ENCODE measurements at regions not wholly inside any gene's neighbourhood (a gene's known extent, or its start where the extent isn't known, plus 50 kb on each side); places are given as distances from the start of the nearest gene placed in this dataset.
"Not testable (repeated sequence)": the region's sequence is repeated elsewhere in the genome, so short reads cannot be mapped to it uniquely, and the experiment has no call there.

DNA sequence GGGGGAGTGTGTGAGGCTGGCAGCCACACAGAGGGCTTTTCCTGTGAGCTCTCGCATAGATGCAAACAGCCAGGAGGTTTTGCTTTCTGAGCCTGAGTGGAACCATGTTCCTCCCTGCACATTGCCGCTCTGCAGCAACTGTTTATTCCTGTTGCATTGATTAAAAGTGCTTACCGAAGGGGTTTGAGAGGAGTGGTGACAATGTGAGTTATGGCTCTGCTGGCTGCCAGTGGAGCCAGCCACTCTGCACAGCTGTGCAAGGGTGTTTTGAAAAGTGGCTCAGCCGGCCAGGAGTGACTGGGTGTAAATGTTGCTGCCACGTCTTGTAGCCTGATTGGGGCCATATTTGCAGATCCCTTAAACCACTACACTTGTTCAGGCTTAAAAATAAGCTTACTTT is 114.9 kb upstream of the EEF2KMT start:
- not testable (repeated sequence) for DNase-seq

DNA sequence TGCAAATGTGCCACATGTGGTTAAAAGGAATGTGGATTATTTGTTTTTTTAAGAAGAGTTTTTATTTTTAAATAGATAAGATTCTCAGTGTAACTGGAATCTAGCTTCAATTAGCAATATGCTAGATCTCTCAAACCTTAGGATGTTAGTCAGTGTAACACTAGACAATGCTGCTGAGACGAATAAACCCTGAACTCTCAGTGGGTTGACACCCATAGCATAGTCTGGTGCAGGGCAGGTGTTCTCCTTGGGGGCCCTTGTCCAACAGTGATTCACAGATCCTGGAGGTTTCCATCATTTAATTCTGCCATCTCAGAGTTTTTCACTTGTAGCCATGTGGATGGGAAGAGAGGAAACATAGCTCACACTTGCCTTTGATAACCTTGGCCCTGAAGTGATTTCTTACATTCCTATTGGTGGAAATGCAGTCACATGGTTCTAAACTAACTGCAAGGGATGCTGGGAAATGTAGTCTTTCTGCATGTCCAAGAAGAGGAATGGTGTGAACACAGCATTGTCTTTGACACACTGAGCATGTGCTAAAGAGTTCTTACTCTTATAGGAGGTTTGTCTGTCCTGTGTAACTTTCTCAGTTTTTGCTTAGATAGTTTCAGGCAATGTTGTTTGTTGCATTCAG is 110.4 kb upstream of the EEF2KMT start:
- DNase-seq: not testable (repeated sequence)

DNA sequence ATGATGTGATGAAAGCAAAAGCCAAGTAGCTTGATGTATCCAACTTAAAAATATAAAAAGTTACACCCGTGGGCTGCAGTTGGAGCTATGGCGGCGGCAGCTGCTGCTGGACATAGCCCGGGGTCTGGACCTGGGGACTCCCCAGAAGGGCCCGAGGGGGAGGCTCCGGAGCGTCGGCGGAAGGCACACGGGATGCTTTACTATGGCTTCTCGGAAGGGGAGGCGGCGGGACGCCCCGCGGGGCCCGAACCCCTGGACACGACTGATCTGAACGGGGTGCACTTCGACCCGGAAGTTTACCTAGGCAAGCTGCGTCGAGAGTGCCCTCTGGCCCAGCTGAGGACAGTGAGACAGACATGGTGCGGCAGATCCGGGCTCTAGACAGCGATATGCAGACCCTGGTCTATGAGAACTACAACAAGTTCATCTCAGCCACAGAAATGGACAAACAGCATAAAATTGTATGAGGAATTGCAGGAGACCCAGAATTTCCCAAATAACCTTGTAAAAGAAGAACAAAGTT is 109.5 kb upstream of the EEF2KMT start:
- no peak for DNase-seq

DNA sequence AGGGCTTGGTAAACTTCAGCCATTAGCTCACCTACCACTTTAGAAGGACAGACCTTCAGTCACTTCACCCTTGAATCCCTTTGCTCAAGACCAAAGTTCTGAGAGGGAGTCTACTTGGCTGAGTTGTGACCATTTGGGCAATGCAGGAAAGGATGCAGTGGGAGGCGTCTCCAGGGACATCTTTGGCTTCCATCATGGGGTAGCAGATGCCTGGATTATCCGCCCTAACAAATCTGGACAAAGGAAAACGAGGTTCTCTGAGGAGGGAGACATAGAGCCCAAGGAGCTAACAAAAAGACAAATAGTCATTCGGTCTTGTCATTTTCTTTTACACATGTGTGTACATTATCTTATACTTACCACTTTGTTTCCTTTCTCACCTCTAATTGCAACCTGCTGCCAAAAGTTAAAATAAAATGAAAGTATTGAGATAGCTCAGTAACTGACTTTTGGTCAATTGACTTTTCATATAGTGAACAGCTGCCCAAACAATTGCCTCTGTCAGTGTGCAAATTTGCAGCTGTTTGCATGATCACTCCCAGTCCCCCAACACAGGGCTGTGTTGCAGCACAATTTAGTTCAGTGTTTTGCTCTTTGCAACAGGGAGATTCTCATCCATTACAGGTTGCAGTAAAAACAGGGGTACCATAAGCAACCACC is 108.9 kb upstream of the EEF2KMT start:
- DNase-seq: no peak

DNA sequence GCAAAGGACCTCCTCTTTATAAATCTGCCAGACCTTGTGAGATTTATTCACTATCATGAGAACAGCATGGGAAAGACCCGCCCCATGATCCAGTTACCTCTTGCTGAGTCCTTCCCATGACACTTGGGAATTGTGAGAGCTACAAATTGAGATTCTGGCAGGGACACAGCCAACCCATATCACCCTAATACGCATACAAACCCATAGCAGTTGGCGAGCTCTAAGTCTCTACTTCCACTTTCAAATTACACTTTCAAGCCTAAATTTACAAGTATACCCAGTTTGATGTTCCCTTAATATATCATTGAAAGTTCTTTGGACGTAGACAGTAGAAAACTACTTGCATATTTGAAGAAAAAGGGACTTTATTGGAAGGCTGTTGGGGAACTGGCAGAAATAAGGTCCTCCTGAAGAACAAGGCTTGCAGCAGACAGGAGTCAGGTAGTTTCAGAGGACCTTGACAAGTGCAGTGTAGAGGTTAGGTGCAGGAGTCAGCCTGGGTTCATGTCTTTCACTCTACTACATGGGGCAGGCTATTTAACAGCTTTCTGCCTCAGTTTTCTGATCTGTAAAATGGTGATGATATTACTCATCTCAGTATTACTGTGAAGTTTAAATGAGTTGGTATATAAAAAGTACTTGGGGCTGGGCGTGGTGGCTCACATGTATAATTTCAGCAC is 107.9 kb upstream of the EEF2KMT start:
- no peak for DNase-seq

DNA sequence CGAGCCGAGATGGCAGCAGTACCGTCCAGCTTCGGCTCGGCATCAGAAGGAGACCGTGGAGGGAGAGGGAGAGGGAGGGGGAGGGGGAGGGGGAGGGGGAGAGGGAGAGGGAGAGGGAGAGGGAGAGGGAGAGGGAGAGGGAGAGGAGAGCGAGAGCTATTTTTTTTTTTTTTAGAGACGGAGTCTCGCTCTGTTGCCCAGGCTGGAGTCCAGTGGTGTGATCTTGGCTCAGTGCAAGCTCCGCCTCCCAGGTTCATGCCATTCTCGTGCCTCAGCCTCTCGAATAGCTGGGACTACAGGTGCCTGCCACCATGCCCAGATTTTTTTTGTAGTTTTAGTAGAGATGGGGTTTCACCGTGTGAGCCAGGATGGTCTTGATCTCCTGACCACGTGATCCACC is 106.1 kb upstream of the EEF2KMT start:
- DNase-seq: not testable (repeated sequence)

DNA sequence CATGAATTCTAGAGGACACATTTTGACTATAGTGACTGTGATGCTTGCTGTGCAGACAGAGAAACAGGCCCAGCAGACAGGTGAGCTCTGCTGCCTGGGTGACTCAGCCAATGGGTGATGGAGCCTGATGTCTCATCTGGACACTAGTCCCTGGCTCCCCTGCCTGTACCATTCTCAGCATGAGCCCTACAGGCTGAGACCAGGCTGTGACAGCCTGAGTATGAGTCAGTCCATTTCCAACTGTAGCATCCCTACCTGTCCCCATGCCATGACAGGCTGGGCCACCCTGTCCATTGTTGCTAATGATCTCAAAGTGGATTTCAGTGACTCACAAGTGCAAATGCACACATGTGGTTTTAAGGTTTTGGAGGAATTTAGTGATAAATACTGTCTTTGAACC is 102.5 kb upstream of the EEF2KMT start:
- DNase-seq: no peak

DNA sequence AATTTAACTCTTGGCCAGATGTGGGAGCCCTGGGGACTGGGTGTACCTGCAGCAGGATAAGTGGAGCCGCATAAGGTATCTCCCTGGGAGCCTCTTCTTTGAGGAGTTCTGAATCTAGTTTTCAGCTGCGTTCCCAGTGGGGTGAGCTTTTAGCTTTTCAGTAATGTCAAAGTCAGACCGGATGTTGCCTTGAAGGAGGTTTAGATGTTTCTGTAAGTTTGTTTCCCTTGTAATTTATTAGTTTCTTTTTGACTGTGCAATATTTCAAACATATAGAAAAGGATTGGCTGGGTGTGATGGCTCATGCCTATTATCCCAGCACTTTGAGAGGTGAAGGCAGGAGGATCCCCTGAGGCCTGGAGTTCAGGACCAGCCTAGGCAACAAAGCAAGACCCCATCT is 98.6 kb upstream of the EEF2KMT start:
- no peak for DNase-seq

DNA sequence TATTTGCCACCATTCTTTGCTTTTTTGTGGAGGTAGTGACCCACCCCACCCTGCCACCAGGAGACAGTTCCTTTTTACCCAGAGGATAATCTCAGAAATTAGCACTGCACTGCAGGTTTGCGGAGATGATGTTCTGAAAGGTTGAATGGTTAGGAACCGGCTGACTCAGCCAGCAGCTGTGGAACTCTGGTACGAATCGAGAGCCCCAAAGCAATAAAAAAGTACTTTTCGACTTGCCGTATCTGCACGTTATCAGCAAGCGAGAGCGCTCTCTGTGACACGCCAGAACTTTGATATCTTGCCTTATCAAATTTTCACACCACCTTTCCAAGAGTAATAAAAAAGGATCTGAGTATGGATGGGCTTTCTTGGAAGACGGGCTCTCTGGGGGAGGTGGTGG is 96.3 kb upstream of the EEF2KMT start:
- no peak for DNase-seq

DNA sequence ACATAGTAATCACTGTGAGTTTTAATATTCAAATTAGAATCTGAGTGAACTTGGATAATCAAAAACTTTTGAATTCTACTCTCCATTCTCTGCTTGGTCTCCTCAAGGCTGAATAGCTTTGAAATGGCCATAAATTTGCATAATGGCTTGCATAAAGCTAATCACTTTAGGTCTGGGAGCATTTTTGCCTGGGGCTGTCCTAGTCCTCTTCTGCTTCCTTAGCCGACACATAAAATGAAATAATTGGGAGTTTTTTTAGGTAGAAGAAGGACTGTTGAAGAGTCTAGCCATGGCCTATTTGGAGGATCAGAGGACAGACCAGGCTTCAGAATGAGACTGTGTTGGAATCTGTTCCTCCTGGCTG is 91.4 kb upstream of the EEF2KMT start:
- DNase-seq: no peak

DNA sequence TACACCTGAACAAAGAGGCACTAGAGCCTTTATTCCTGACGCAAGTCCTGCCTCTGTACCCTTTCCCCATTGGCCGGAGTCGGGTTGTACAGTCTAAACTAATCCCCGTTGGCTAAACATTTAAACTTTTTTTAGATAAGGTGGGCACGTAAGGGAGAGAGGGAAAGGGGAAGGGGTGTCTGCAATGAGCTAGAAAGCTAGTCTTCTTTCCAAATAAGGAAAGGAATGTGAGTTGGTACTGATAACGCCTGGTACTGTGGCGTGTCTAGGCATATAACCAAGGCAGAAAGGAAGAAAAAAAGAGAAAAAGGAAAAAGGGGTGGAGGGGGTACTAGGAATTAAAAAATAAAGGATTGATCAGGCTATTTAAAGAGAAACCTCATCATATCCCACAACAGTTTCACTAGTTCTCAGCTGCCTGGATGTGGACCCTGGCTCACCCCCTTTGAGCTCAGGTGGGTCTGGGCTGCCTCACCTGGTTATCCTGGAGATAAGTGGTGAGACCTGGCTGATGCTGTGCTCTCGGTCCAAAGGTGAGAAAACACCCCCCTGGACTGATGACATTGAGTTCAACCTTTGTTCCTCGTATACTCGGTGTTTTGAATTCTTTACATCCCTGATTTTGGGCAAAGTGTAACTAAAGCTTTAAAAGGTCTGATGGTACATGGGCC is 90.9 kb upstream of the EEF2KMT start:
- no peak for DNase-seq

DNA sequence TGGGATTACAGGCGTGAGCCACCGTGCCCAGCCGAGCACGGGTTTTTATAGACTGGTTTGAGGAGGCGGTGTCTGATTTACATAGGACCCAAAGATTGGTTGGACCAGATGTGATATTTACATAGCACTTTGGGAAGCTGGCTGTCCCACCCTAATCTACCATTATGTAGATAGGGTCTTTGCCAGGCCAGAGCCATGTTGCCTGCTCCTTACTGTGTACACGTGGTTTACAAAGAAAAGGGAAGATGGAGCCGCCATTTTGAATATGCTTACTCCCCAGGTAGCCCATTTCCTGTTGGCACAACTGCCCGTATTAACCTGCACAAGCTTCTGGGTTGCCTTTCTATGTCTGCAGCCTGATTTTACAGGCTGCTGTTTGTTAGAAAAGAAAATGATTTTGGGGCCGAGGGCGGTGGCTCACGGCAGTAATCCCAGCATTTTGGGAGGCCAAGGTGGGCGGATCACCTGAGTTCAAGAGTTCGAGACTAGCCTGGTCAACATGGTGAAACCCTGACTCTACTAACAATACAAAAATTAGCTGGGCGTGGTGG is 89.9 kb upstream of the EEF2KMT start:
- no peak for DNase-seq

DNA sequence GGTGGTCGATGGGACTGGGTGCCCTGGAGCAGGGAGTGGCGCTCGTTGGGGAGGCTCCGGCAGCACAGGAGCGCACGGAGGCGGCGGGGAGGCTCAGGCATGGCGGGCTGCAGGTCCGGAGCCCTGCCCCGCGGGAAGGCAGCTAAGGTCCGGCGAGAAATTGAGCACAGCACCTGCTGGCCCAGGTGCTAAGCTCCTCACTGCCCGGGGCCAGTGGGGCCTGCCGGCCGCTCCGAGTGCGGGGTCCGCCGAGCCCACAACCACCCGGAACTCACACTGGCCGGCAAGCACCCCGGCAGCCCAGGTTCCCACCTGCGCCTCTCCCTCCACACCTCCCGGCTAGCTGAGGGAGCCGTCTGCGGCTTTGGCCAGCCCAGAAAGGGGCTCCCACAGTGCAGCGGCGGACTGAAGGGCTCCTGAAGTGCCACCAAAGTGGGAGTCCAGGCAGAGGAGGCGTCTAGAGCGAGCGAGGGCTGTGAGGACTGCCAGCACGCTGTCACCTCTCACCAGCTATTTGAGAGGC is 88.8 kb upstream of the EEF2KMT start:
- no peak for DNase-seq

DNA sequence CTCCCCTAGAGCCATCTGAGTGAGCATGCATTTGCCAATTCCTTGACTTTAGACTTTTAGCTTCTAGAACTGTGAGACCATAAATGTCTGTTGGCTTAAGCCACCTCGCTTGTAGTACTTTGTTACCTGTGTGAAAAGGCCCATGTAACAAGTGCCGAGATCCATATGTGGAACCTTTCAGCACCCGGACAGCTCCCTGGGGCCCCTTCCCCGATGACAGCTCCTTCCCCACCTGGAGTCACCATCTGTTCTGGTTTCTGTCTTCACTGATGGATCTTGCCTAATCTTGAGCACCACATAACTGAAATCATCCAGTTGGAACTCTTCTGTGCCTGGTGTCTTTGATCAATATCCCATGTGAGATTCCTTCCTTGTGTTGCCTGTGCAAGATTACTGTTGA is 78.9 kb upstream of the EEF2KMT start:
- DNase-seq: no peak

DNA sequence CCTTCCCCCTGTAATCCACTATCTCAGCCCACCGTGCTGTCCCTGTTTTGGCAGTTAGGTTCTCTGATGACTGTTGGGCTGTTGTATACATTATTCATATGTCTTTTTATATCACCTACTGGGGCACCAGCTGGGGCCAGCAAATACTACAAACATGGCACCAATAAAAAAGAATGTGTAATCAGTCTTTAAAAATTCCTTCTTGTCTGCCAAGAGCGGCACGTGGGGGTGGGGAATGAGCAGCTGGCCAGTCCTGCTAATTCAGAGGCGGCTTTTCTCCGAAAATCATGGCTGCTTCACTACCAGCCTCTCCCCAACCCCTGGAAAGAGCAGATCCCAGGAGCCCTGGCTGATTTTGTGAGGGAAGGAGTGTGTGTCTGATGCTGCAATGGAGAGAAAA is 77.7 kb upstream of the EEF2KMT start:
- no peak for DNase-seq

DNA sequence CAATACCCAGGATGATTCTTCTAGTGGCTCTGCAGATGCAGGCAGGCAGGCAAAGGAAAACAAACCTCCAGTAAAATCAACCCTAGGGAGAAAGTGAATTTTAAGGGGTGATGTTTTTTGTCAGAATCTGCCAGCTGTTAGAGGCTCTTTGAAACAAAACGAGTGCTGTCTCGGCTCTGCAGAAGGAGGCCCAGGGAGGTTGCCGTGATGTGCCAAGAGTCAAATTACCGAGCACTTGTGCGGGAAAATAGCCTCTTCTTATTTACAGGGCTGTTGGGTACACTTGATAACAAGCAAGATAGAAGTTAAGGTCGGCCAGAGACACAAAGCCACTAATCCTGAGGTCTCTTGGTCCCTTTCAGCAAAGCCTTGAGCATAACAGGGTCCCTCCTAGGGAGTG is 68.9 kb upstream of the EEF2KMT start:
- DNase-seq: no peak

DNA sequence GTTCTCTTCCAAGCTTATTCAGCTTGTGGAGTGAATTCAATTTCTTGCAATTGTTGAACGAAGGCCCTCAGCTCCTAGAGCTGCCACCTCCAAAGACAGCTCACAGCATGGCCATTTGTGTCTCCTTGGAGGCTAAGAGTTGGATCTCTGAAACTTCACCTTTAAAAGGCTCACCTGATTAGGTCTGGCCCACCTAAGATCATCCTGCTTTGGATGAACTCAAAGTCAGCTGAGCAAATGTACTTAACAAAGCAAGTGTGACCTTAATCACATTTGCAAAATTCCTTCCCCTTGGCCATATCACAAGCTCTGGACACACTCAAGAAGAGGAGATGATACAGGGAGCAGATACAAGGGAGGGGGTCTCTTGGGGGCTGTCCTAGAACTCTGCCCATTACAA is 67.8 kb upstream of the EEF2KMT start:
- not testable (repeated sequence) for DNase-seq

DNA sequence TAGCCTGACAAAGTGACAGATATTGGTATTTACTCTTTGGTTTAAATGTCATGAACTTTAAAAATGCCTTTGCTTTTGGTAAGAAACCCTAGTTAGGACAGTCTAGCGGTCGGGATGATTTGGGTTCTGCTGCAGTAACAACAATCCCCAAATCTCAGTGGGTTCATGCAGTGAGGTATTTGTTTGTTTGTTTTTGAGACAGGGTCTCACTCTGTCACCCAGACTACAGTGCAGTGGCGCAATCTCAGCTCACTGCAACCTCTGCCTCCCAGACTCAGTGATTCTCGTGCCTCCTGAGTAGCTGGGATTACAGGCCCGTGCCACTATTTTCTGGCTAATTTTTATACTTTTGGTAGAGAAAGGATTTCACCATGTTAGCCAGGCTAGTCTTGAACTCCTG is 65.2 kb upstream of the EEF2KMT start:
- DNase-seq: not testable (repeated sequence)

DNA sequence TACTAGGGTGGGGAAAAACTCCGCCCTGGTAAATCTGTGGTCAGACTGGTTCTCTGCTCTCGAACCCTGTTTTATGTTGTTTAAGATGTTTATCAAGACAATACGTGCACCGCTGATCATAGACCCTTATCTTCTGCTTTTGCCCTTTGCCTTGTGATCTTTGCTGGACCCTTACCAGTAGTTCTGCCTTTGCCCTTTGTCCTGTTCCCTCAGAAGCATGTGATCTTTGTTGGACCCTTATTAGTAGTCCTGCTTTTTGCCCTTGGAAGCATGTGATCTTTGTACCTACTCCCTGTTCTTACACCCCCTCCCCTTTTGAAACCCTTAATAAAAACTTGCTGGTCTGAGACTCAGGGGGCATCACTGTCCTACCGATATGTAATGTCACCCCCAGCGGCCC is 64.3 kb upstream of the EEF2KMT start:
- not testable (repeated sequence) for DNase-seq

DNA sequence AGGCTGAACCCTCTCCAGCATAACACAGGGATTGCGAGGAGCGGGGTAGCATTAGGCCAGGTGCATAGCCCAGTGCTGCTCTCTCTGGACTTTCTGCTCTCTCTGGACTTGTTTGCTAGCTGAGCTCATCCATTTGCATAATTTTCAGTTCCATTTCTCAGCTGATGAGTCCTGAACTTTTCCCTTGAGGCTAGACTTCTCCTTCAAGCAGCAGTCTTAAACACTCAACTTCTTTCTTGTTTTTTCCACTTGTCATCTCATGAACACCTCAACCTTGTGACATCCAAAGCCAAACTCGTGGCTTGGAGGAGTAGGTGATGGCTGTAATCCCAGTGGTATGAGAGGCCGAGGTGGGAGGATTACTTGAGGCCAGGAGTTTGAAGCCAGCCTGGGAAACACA is 62.4 kb upstream of the EEF2KMT start:
- not testable (repeated sequence) for DNase-seq

DNA sequence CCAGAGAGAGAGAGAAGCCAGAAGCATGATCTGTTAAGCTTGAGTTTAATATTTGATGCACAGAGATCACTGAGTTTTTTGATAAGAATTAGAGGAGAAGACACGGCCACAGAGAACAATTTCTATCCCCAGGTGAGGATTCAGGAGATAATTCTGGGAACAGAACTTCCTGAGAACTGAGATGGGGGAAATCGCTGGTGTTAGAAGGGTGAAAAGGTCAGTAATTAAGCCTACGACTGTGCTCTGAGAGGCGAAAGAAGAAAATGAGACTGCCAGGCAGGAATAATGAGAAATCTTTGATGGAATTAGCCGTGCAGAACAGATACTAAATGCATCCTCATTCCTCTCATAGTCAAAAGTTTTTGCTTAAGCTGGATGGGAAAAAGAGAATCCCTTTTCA is 61.9 kb upstream of the EEF2KMT start:
- not testable (repeated sequence) for DNase-seq

DNA sequence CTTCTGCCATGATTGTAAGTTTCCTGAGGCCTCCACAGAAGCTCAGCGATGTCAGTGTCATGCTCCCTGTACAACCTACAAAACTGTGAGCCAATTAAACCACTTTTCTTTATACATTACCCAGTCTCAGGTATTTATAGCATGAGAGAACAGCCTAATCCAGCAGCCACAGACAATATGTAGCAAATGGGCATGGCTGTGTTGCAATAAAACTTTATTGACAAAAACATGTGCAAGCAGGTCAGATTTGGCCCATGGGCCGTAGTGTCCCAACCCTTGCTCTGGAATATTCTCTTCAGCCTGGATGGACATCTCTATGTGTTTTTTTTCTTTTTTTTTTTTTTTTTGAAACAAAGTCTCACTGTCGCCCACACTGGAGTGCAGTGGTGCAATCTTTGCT is 60.9 kb upstream of the EEF2KMT start:
- DNase-seq: no peak

DNA sequence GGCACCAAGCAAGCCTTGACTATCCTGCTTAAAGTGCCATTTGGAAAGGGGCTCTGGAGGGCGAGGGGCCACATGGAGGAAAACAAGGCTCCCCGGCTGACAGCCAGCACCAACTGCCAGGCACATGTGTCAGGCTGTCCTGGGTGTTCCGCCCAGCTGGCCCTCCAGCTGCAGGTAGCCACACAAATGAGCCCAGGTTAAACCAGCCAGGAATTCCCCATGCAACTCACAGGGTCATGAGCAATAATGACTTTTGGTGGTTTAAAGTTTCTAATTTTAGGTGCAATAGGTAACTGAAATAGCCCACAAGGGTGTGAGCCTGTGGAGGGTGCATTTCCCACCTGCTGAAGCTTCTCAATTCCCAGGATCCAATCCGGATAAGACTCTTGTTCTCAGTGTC is 58.9 kb upstream of the EEF2KMT start:
- DNase-seq: not testable (repeated sequence)
